C4-2B (cell line): ENCODE measurements at regions not wholly inside any gene's neighbourhood (a gene's known extent, or its start where the extent isn't known, plus 50 kb on each side); places are given as distances from the start of the nearest gene placed in this dataset.

Experiments used
- H3K27ac ChIP-seq: fragments of 450-650 bp; 2 replicates; pipeline ENCODE4 v1.5.1; 2017
- CTCF ChIP-seq: fragments of 450-650 bp; conservative IDR thresholded peaks from 2 replicates; pipeline ENCODE4 v1.5.1; 2017; ENCODE audit warnings: mild to moderate bottlenecking
- ZFX ChIP-seq: fragments of 450-650 bp; IDR thresholded peaks from 2 replicates; pipeline ENCODE4 v1.6.1; 2017

DNA sequence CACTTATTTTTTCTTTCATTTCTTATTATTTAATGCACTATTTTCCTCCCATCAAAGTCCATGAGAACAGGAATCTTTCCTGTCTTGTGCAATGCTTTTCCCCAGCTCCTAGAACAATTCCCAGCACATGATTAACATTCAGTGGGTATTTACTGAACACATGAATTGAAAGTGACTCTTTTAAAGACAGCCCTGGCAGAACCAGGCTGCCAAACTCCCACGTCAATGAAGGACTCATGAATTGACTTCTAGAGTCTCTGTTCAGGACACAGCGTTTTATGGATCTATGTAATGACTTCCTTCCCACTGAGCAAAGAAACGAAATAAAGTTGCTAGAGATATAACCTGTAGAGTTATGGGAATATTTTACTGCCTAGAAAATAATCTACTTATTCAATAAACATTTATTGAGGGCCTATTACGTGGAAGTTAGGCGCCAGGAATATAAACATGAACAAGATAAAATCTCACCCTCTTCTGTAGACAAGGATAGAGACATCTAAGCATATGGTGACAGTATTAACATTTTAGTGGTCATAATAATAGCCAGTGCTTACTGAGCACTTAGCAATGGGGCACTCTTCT, 485.9 kb upstream of the KLF4 start:
- TF ChIP-seq CTCF (no peak), ZFX (no peak)

DNA sequence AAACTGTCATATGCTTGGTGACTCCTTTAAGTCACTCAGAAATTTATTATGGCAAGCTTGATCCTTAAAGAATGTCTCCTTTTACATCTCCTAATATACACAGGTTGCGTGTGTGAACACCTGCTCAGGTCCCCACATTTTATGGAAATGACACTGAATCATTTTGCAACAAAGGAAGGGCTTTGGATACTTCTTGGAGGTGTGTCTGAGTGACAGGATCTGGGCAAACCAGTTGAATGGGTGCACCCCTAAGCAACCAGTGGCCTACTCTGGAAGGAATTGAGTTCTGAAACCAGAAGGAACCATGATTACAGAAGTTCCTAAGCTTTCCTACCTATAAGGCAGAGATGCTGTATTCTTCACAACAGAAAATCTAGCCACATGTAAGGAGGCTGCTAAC, 483.9 kb upstream of the KLF4 start:
- no peak for TF ChIP-seq ZFX
- TF ChIP-seq CTCF = no peak
- H3K27ac ChIP-seq = no peak overlapping the region

More for the DNA sequence above, 485.9 kb upstream of the KLF4 start:
- H3K27ac ChIP-seq = no peak overlapping the region

DNA sequence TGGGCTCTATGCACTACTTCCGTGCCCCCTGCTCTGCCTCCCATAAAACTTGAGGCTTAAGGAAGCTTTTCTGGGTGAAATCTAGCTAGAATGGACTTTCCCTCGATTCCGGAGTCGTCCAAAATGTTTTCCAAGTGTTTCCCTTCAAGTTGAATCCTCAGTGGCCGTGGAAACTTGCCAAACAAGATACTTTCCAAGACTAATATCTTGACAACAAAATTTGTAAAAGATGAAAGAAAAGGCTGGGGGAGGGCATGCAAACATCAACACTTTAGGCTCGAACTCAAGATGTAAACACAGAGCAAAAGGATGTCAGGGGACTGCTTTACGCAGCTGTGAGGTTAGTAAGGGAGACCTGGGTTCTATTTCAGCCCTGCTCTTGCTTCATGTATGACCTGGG, 482.8 kb upstream of the KLF4 start:
- H3K27ac ChIP-seq = no peak overlapping the region
- TF ChIP-seq ZFX (no peak), CTCF (no peak)

GRCh38 chr9:107971241-107971640, 481.7 kb upstream of the KLF4 start:
- TF ChIP-seq CTCF (no peak), ZFX (no peak)
- no peak overlapping the region for H3K27ac ChIP-seq

GRCh38 chr9:107970726-107971125, 481.2 kb upstream of the KLF4 start:
- TF ChIP-seq CTCF = no peak
- TF ChIP-seq ZFX = no peak
- H3K27ac ChIP-seq = no peak overlapping the region

DNA sequence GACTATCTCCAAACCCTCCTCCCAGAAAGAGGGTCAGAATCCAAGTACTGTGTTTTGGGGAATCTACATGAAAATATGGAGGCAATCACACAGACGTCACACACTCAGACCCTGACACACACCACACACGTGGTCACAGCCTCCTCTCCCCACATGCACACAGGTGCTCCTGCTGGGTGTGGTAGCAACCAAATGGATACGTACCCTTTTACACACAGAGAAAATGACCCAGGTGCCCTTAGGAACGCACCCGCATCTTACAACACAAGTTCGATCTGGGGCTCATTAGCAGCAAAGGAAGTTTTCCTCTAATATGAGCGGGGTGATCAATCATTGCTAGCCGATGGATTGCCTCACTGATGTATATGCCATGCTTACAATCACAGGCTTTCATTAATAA, 480.2 kb upstream of the KLF4 start:
- TF ChIP-seq CTCF (no peak), ZFX (no peak)
- H3K27ac ChIP-seq = no peak overlapping the region

DNA sequence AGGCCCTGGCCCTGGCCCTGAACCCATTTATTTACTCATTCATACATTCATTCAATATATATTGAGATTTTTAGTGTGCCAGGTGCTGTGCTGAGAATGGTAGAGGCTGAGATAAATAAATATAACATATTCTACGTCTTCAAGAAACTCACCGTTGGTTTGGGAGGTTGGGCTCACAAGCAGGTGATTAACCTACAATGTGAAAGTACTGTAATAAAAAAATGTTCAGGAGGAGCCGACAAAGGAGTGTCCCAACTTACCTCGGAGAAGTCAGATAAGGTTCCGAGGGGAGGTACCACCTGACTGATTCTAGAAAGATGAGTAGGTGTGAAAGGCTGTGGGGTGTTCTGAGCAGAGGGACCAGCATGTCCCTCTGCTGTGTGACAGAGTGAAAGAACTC, 479.6 kb upstream of the KLF4 start:
- TF ChIP-seq ZFX = no peak
- H3K27ac ChIP-seq = no peak overlapping the region

DNA sequence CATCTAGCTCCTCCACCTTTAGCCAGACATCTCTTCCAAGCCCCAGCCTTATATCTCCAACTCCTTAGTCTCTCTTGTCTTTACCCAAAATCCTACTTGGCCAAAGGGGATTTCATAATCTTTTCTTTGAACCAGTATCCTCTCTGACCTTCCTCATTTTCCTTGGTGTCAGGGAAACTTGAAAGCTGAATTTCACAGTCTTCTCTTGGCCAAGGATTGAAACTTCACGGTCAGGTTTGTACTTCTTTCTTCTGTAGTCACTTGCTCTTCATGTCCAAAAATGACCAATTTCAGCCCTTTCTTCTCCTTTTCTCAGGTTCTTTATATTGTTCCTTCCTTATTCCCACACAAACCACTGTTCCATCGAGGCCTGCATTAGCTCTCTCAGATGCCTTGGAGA, 473.7 kb upstream of the KLF4 start:
- H3K27ac ChIP-seq = no peak overlapping the region
- TF ChIP-seq CTCF = no peak
- TF ChIP-seq ZFX = no peak
